ENCODE measurements at regions not wholly inside any gene's neighbourhood (a gene's known extent, or its start where the extent isn't known, plus 50 kb on each side); places are given as distances from the start of the nearest gene placed in this dataset.

GRCh38 chr7:20519645-20520044 is 95.8 kb upstream of the ABCB5 start:
- Histone ChIP-seq H3K36me3 (ENCODE audit: control insufficient read depth, insufficient read depth, low read length) (no peaks in the 10 kb centered on the region), H3K4me3 (no peak overlapping the region), H2AFZ (ENCODE audit: low read depth, low read length) (no peak overlapping the region), H3K79me2 (ENCODE audit: control insufficient read depth, insufficient read depth, low read length) (no peaks in the 10 kb centered on the region), H3K4me2 (ENCODE audit: insufficient read depth, low read length) (no peak overlapping the region), H3K4me1 (replicated peaks in 1 of 2; ENCODE audit: control insufficient read depth in 2 of 2, insufficient read depth in 2 of 2, low read length in 2 of 2) (no peaks in the 10 kb centered on the region), H4K20me1 (replicated peaks; ENCODE audit: control insufficient read depth, insufficient read depth, low read length) (no peaks in the 10 kb centered on the region), H3K27ac (ENCODE audit: extremely low read depth, low read depth, low read length) (no peak overlapping the region), H3K9me1 (ENCODE audit: control insufficient read depth, insufficient read depth, low read length) (no peaks in the 10 kb centered on the region), H3K27me3 (ENCODE audit: control insufficient read depth in 2 of 2, insufficient read depth in 2 of 2, low read length in 2 of 2) (no peaks in the 10 kb centered on the region), H3K9ac (ENCODE audit: insufficient read depth in 1 of 2, low read depth in 2 of 2, low read length in 2 of 2) (no peak overlapping the region), H3K9me3 (replicated peaks; ENCODE audit: control insufficient read depth, insufficient read depth, low read depth, low read length) (no peaks in the 10 kb centered on the region)
- TF ChIP-seq ZNF511 (CRISPR knock-in tag; IDR thresholded peaks at IDR 0.05), result no peak
- TF ChIP-seq ZNF57 (CRISPR knock-in tag; IDR thresholded peaks at IDR 0.05), result no peak
- no peak for TF ChIP-seq ZNF740 (CRISPR knock-in tag; IDR thresholded peaks at IDR 0.05)
- TF ChIP-seq ZNF740 (tag; IDR thresholded peaks at IDR 0.05), result no peak
- no peak for TF ChIP-seq DNMT1 (IDR thresholded peaks at IDR 0.05)
- TF ChIP-seq STAT5A (IDR thresholded peaks at IDR 0.05; ENCODE audit: borderline replicate concordance, low read length), result no peak
- DNase-seq (ENCODE audit: extremely low read depth in 1 of 4, low spot score in 3 of 4) (no peak), ATAC-seq (no peak), FAIRE-seq (no peak)
- ChIA-PET CTCF (ENCODE audit: low intra/inter-chr PET ratio) (no interaction called here), POLR2A (interaction anchor here (0.7 kb wide), 1 partner anchor 73 kb away, joined by 3 read pairs; no protein-coding TSS in a partner anchor)
- intact Hi-C loops (cut with micrococcal nuclease) (no loop called here), in situ Hi-C loops (cut with MboI) (no loop called here)
- 0% methylated on average over 2 of the region's 2 CpGs for WGBS (ENCODE audit: insufficient coverage, low coverage, missing lambda C conversion rate)
- no TSS peak for BruUV-seq (replicated peaks)
